GM12875 (cell line): ENCODE measurements at regions not wholly inside any gene's neighbourhood (a gene's known extent, or its start where the extent isn't known, plus 50 kb on each side); places are given as distances from the start of the nearest gene placed in this dataset.
A peak's percentile ranks its signal among the peaks of the same experiment; 100 is the strongest.

Source experiments
- H3K4me3 ChIP-seq: one replicate; pipeline ENCODE4 v1.5.1; 2011; ENCODE audit warnings: low read depth, low read length, control low read depth
- TF ChIP-seq, protein P1 (sequence below): IDR thresholded peaks from 2 replicates; pipeline ENCODE4 v1.5.1; 2011; ENCODE audit warnings: low read depth, mild to moderate bottlenecking, control low read depth, inconsistent platforms, low read length, moderate library complexity, borderline replicate concordance; ENCODE audit not compliant: insufficient read depth

DNA sequence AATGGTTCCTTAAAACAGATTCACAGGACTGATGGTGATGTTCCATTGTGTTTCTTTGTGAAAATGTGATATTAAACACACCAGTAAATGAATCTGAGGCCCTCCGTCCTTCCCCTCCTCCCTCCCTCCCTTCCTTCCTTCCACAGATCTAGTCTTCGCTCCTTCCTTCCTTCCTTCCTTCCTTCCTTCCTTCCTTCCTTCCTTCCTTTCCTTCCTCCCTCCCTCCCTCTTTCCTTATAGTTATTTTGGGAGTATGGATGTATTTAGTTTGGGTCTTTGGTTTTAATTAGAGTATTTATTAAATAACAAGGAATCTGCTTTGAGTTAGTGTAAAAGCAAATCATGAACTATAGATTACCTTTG lies 410.8 kb downstream of the PCNX1 start:
- TF ChIP-seq, protein P1, sequence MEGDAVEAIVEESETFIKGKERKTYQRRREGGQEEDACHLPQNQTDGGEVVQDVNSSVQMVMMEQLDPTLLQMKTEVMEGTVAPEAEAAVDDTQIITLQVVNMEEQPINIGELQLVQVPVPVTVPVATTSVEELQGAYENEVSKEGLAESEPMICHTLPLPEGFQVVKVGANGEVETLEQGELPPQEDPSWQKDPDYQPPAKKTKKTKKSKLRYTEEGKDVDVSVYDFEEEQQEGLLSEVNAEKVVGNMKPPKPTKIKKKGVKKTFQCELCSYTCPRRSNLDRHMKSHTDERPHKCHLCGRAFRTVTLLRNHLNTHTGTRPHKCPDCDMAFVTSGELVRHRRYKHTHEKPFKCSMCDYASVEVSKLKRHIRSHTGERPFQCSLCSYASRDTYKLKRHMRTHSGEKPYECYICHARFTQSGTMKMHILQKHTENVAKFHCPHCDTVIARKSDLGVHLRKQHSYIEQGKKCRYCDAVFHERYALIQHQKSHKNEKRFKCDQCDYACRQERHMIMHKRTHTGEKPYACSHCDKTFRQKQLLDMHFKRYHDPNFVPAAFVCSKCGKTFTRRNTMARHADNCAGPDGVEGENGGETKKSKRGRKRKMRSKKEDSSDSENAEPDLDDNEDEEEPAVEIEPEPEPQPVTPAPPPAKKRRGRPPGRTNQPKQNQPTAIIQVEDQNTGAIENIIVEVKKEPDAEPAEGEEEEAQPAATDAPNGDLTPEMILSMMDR = no peak
- H3K4me3 ChIP-seq = no peak overlapping the region

DNA sequence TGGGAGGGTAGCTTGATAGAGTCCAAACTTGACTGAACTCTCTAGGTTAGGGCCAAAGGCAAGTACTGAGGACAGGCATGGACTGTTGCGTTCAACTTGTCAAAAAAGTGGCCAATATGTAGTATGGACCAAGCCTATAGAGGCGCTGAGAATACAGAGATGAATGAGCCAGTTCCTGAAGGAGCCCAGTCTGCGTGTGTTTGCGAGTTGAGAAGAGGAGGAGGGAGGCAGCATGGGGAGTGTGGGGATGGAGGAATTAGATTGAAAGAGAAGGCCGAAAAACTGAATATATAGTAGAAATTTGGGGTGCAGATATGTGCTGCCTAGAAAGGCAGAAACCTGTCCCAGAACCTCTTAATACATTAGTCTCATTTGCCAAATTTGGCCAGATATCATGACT lies 412.4 kb downstream of the PCNX1 start:
- H3K4me3 ChIP-seq = peak overlapping the region; percentile 94
- TF ChIP-seq, protein P1 = no peak

DNA sequence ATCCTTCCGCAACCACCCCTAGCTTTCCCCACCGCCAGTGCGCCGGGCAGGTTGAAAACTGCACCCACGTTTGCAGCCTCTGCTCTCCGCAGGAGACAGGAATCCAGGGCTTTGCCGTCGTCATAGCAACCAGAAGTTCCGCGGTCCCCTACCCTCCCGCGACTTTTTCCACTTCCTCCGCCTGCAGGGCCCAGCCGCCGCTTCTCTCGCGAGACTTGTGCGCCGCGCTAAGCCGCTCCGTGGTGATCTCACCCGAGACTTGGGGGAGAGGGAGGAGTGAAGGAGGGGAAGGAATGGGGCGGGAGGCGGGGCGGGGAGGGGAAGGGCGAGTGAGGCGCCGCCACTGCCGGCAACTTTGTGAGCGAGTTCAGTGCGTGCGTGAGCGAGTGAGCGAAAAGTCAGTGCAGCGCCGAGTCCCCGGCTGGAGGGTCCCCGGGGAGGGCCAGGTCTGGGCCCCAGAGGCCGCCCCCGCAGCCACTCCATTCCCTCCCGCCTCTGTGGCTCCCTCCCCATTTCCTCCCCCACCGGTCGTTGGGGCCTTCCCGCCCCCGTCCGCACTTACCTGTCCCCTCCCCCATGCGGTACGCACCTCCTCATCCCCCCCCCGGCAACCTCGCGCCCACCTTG lies 413.0 kb downstream of the PCNX1 start, which contains the start of gene SIPA1L1:
SIPA1L1 (plus strand) TSS at position 370 of the 627 bp plus-strand sequence.
- TF ChIP-seq, protein P1 = no peak
- H3K4me3 ChIP-seq = peak within 1 kb of the TSS; percentile 94

DNA sequence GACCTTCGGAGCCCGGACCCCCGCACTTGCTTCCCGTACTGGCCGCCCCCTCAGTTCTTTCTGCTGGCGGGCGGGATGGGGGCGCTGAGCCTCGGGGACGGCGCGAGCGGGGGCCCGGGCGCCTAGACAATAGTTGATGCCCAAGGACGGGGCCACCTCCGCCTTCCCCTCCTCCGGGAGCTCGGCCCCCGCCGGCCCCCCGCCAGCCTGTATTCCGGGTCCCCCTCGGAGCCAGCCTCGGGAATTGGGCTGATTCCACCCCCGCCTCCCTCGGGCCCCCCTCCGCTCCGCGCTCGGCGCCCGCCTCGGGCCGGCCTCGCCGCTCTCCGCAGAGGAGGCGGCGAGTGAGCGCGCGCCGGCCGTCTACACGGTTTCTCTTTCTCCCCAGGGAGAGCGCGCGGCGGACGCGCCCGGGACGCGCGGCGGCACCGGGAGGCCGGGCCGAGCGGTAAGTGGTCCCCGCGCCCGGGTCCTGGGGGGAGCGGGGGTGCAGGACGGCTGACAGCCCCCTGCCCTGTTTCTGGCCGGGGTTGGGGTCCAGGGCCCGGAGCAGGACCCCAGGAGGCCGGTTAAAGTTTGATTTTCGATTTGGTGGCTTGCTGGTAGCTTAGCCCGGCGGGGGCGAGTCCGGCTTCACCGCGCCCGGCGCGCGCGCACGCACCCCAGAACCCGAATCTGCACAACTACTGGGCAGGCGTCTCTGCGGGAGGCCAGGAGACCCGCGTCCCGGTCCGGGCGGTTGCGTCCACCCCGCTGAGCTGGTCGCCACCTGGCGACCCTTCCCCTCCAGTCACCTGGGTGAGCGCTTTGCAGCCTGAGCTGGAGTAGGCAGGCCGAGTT lies 413.7 kb downstream of the PCNX1 start:
- TF ChIP-seq, protein P1 = no peak
- H3K4me3 ChIP-seq = peak overlapping the region; percentile 94

DNA sequence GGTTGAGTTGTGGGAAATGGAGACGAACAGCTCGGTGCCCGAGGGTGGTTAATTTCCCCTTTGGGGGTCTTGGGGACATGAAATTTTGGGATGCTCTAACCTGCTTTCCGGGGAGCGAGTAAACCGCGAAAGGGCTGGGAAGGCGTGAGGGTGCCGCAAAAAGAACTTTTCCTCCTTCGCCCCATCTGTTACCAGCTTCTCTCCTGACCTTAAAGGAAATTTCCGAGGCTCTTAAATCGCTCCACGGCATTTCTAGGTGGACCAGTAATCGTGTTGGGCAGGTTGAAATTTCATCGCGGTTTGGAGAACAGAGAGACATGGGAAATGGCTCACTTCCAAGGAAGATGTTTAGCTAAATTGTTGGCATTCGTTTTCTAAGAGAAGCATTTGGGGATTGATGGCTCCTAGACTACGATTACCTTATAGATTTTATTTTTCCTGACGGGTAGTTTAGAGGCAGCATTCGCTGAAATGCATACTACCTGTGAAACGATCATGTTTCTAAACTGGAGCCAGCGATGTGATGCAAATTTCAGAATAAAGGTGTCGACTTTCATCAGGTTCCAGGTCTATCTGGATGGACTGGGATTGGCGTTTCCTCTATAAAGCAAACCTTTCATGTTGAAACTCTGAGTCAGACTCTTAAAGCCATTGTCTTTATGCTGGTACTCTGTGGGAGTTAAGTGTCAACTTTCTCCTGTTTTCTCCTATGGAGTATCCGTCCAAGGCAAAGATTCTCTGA lies 414.5 kb downstream of the PCNX1 start:
- TF ChIP-seq, protein P1 = no peak
- peak overlapping the region; percentile 94 for H3K4me3 ChIP-seq

DNA sequence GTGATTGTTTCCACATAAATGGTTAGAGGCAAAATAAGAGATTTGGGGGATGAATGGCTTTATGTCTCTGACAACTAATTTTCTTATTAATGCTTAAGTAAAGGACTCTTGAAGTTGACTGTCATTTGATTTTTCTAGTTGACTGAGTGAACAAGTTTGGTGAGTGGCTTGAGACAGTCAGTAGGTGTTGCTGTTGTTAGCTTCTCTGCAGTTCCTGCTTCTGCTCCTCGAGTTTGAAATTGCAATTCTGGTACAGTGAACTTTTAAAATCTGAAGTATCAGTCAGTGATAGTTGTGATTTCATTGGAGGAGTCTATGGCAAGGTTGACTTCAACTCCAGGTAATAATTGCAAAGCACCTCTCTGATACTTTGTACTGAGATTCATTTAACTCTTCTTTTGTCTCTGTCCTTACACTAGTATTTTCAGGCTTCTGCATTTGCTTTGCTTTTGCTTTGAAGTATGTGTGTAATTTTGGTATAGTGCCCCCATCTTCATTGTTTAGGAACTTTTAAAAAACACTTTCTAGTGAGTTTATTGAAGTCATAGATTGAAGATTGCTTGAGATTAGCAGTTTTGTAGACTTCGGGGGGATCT lies 415.5 kb downstream of the PCNX1 start:
- H3K4me3 ChIP-seq = no peak overlapping the region
- TF ChIP-seq, protein P1 = peak; percentile 63; the same call in 1 of the 2 replicates
